Right atrium auricular region (tissue), 2 donors: ENCODE measurements at regions not wholly inside any gene's neighbourhood (a gene's known extent, or its start where the extent isn't known, plus 50 kb on each side); places are given as distances from the start of the nearest gene placed in this dataset.
A peak's percentile ranks its signal among the peaks of the same experiment; 100 is the strongest.

ENCODE experiments used
- DNase-seq: peaks from one replicate; pipeline ENCODE4 v3.0.0-alpha.2; 2019; ENCODE audit warnings: low spot score
- H3K27ac ChIP-seq, 2 donors: fragments of 200-600 bp; sonication (generic); 1 replicate in 1 of 2; 2 replicates in 1 of 2; pipeline ENCODE4 v1.5.1; 2016 to 2019
- H3K27me3 ChIP-seq, 2 donors: fragments of 200-600 bp; sonication (generic); one replicate each; pipeline versions ENCODE4 v1.5.1 to v1.6.0; 2017 to 2019
- H3K36me3 ChIP-seq: fragments of 200-600 bp; sonication (generic); one replicate; pipeline ENCODE4 v1.5.1; 2016
- H3K4me1 ChIP-seq, 2 donors: fragments of 200-600 bp; sonication (generic); one replicate each; pipeline versions ENCODE4 v1.5.1 to v1.6.0; 2017 to 2019
- H3K4me3 ChIP-seq, 2 donors: fragments of 200-600 bp; sonication (generic); 1 replicate in 1 of 2; 2 replicates in 1 of 2; pipeline ENCODE4 v1.5.1; 2017 to 2019; ENCODE audit warnings: mild to moderate bottlenecking in 1 of 2, moderate library complexity in 1 of 2
- H3K9me3 ChIP-seq, 2 donors: fragments of 200-600 bp; sonication (generic); one replicate each; pipeline ENCODE4 v1.5.1; 2019
- CTCF ChIP-seq, 2 donors: fragments of 200-600 bp; sonication (generic); IDR thresholded peaks; one replicate each; pipeline ENCODE4 v1.5.1; 2019; ENCODE audit warnings: antibody characterized with exemption in 2 of 2

- no peaks in the 10 kb centered on the region for H3K27me3 ChIP-seq
- no peak overlapping the region for H3K4me3 ChIP-seq
- H3K9me3 ChIP-seq: no peaks in the 10 kb centered on the region
- no peaks in the 10 kb centered on the region for H3K4me1 ChIP-seq
- no peak overlapping the region for H3K27ac ChIP-seq
- no peak for TF ChIP-seq CTCF (IDR thresholded peaks at IDR 0.05)
- no peak for DNase-seq
- no peaks in the 10 kb centered on the region for H3K36me3 ChIP-seq
Observed at GRCh38 chr6:117117652-117118051, 147.7 kb upstream of the VGLL2 start.

GRCh38 chr6:117118490-117118889, 146.9 kb upstream of the VGLL2 start:
- no peaks in the 10 kb centered on the region for H3K4me1 ChIP-seq
- no peak overlapping the region for H3K27ac ChIP-seq
- no peak overlapping the region for H3K4me3 ChIP-seq
- H3K36me3 ChIP-seq: no peaks in the 10 kb centered on the region
- H3K9me3 ChIP-seq: no peaks in the 10 kb centered on the region
- TF ChIP-seq CTCF (IDR thresholded peaks at IDR 0.05): no peak
- no peak for DNase-seq
- H3K27me3 ChIP-seq: no peaks in the 10 kb centered on the region

GRCh38 chr6:117126213-117126612, 139.1 kb upstream of the VGLL2 start:
- no peak for TF ChIP-seq CTCF (IDR thresholded peaks at IDR 0.05)
- DNase-seq: no peak

GRCh38 chr6:117128052-117128451, 137.3 kb upstream of the VGLL2 start:
- DNase-seq: no peak
- no peak for TF ChIP-seq CTCF (IDR thresholded peaks at IDR 0.05)
- H3K27ac ChIP-seq: no peak overlapping the region
- no peaks in the 10 kb centered on the region for H3K36me3 ChIP-seq
- H3K9me3 ChIP-seq: no peaks in the 10 kb centered on the region
- H3K27me3 ChIP-seq: no peaks in the 10 kb centered on the region
- H3K4me3 ChIP-seq: no peak overlapping the region
- no peaks in the 10 kb centered on the region for H3K4me1 ChIP-seq

More at GRCh38 chr6:117126213-117126612, 139.1 kb upstream of the VGLL2 start:
- Histone ChIP-seq H3K27ac (no peak overlapping the region), H3K9me3 (no peaks in the 10 kb centered on the region), H3K36me3 (no peaks in the 10 kb centered on the region), H3K4me1 (no peaks in the 10 kb centered on the region), H3K27me3 (no peaks in the 10 kb centered on the region), H3K4me3 (no peak overlapping the region)

- DNase-seq: no peak
- Histone ChIP-seq H3K36me3 (no peaks in the 10 kb centered on the region), H3K4me1 (no peaks in the 10 kb centered on the region), H3K4me3 (no peak overlapping the region), H3K27ac (no peak overlapping the region), H3K27me3 (no peaks in the 10 kb centered on the region), H3K9me3 (no peaks in the 10 kb centered on the region)
- TF ChIP-seq CTCF (IDR thresholded peaks at IDR 0.05): no peak
Observed at GRCh38 chr6:117130125-117130524, 135.2 kb upstream of the VGLL2 start.

- no peak for TF ChIP-seq CTCF (IDR thresholded peaks at IDR 0.05)
- no peaks in the 10 kb centered on the region for H3K27me3 ChIP-seq
- H3K4me3 ChIP-seq: no peak overlapping the region
- peaks cover 0 to 7% of the 10 kb centered on the region in 2 donors for H3K4me1 ChIP-seq
- peak overlapping the region in 1 of 2 donors; percentile 69 for H3K27ac ChIP-seq
- no peaks in the 10 kb centered on the region for H3K36me3 ChIP-seq
- no peaks in the 10 kb centered on the region for H3K9me3 ChIP-seq
- no peak for DNase-seq
Observed at GRCh38 chr6:117136702-117137101, 128.7 kb upstream of the VGLL2 start.
